ENCODE measurements at regions not wholly inside any gene's neighbourhood (a gene's known extent, or its start where the extent isn't known, plus 50 kb on each side); places are given as distances from the start of the nearest gene placed in this dataset.

DNA sequence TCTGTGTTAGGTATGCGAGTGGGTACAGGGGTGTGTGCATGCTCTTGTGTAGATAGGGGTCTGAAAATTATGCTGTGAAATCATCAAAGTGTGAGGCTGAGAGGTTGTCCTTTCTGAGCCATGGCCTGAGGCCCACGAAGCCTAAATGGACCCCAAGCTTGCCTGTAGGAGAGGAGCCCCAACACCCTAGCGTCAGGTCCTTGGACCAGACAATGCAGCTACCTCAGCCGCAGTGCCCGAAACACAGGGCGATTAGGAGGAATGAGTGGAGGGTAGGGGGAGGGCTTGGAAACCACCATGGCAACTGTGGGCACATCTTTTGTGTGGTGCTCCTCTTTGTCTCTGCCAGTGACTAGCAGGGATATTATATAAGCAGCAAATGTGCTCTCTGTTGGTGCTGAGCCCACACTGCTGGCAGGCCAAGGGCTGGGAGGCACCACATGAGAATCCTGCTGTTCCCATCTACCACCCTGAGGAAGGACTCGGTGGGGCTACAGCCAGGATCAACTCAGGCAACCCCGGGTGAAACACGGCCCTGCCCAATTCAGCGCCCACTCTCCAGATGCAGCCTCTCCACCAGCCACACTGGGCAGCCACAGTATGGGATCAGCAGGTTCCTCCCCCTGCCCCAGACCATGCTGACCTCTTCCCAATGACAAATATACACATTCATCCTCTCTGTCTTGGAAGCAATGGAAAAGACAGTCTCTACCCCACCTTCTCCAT lies 84.6 kb upstream of the FSTL4 start:
- Histone ChIP-seq H3K36me3 (ENCODE audit: insufficient read depth, low read length) (no peaks in the 10 kb centered on the region), H3K4me3 (ENCODE audit: low read length in 2 of 2) (no peak overlapping the region), H3K9me3 (ENCODE audit: control insufficient read depth in 1 of 2, low read length in 2 of 2) (no peaks in the 10 kb centered on the region), H3K4me1 (ENCODE audit: insufficient read depth, low read length) (no peaks in the 10 kb centered on the region), H3K27me3 (ENCODE audit: insufficient read depth, low read length) (no peaks in the 10 kb centered on the region), H3K27ac (ENCODE audit: low read depth, low read length) (no peak overlapping the region)
- Mint-ChIP-seq H3K27me3 (peaks cover 2 to 8% of the 10 kb centered on the region in 2 donors), H3K4me3 (no peak overlapping the region), H3K36me3 (no peaks in the 10 kb centered on the region), H3K27ac (no peak overlapping the region), H3K9me3 (peaks cover 0 to 2% (median 0%) of the 10 kb centered on the region in 8 donors), H3K4me1 (peaks cover 0 to 2% (median 0%) of the 10 kb centered on the region in 4 donors)
- ChIA-PET POLR2A (ENCODE audit: partially characterized antibody) (no interaction called here), CTCF (ENCODE audit: partially characterized antibody) (no interaction called here)
- intact Hi-C loops (cut with micrococcal nuclease), result no loop called here
- no peak for DNase-seq

DNA sequence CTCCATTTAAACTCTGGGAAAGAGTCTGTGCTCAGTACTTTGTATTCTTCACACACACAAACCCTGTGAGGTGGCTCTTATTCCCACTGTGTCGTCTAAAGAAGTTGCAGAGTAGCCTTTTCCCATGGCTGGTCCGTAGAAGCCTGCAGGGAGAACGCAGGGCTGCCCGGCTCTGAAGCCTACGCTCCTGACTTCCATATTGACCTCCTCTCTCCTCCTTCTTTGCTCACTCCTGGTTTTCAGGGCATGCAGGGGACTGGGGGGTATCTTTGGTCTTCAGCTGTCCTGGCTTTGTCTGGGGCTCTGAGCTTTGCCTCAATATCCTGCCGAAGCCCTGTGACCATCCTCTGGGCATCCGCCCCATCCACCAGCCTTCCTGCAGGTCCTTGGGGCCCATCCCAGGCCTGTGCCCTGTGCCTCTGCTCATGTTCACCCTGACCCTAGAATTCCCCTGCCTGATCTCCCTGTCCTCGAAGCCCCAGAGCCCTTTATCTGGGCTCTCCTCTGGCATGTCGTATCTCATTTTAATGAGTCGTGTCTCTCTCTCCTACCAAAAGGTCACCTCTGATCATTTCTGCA lies 83.8 kb upstream of the FSTL4 start:
- ChIA-PET CTCF (ENCODE audit: partially characterized antibody) (no interaction called here), POLR2A (ENCODE audit: partially characterized antibody) (no interaction called here)
- Histone ChIP-seq H3K4me3 (ENCODE audit: low read length in 2 of 2) (no peak overlapping the region), H3K27ac (ENCODE audit: low read depth, low read length) (no peak overlapping the region), H3K4me1 (ENCODE audit: insufficient read depth, low read length) (no peaks in the 10 kb centered on the region), H3K36me3 (ENCODE audit: insufficient read depth, low read length) (no peaks in the 10 kb centered on the region), H3K27me3 (ENCODE audit: insufficient read depth, low read length) (no peaks in the 10 kb centered on the region), H3K9me3 (ENCODE audit: control insufficient read depth in 1 of 2, low read length in 2 of 2) (no peaks in the 10 kb centered on the region)
- Mint-ChIP-seq H3K4me3 (no peak overlapping the region), H3K4me1 (peaks cover 0 to 2% (median 0%) of the 10 kb centered on the region in 4 donors), H3K27ac (peak overlapping the region in 1 of 7 donors; percentile 67), H3K27me3 (peaks cover 3 to 12% of the 10 kb centered on the region in 2 donors), H3K36me3 (no peaks in the 10 kb centered on the region), H3K9me3 (peaks cover 0 to 2% (median 0%) of the 10 kb centered on the region in 8 donors)
- no peak for DNase-seq
- intact Hi-C loops (cut with micrococcal nuclease), result no loop called here

DNA sequence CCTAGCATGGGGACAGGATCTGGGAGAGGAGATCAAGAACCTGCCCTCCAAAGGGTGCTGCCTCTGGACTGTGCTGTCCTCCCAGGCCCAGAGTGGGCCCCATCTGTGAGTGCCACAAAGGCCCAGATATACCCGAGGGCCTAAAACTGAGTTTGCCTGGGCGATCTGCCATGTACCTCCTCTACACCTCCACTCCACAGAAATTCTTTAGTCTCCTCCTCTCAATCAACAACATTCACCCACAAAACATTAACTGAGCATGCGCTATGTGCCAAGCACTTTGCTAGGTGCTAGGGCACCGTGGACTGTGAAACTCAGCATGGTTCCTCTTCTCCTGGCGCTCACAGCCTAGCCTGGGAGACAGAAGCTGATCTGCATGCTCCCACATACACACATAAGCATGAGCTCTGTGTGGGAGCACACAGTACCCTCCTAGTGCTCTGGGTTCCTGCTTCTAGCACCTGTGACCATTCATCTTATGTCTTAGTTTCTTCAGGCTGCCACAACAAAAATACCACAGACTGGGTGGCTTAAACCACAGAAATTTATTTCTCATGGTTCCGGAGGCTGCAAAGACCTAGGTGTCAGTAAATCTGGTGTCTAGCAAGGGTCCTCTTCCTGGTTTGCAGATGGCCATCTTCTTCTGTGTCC lies 82.0 kb upstream of the FSTL4 start:
- no peaks in the 10 kb centered on the region for H3K36me3 Mint-ChIP-seq
- H3K27me3 Mint-ChIP-seq, result peaks cover 6 to 21% of the 10 kb centered on the region in 2 donors
- ChIA-PET POLR2A (ENCODE audit: partially characterized antibody) (no interaction called here), CTCF (ENCODE audit: partially characterized antibody) (interaction anchor here (0.6 kb wide), 1 partner anchor 1128 kb away, joined by 3 read pairs; no protein-coding TSS in a partner anchor)
- no peak overlapping the region for H3K27ac Mint-ChIP-seq
- no peaks in the 10 kb centered on the region for H3K27me3 ChIP-seq (ENCODE audit: insufficient read depth, low read length)
- H3K4me3 ChIP-seq (ENCODE audit: low read length in 2 of 2), result no peak overlapping the region
- no peak overlapping the region for H3K4me3 Mint-ChIP-seq
- no peaks in the 10 kb centered on the region for H3K4me1 ChIP-seq (ENCODE audit: insufficient read depth, low read length)
- H3K27ac ChIP-seq (ENCODE audit: low read depth, low read length), result no peak overlapping the region
- no peaks in the 10 kb centered on the region for H3K36me3 ChIP-seq (ENCODE audit: insufficient read depth, low read length)
- H3K4me1 Mint-ChIP-seq, result peaks cover 0 to 2% (median 0%) of the 10 kb centered on the region in 4 donors
- intact Hi-C loops (cut with micrococcal nuclease), result no loop called here
- no peaks in the 10 kb centered on the region for H3K9me3 ChIP-seq (ENCODE audit: control insufficient read depth in 1 of 2, low read length in 2 of 2)
- no peak for DNase-seq
- H3K9me3 Mint-ChIP-seq, result no peaks in the 10 kb centered on the region

DNA sequence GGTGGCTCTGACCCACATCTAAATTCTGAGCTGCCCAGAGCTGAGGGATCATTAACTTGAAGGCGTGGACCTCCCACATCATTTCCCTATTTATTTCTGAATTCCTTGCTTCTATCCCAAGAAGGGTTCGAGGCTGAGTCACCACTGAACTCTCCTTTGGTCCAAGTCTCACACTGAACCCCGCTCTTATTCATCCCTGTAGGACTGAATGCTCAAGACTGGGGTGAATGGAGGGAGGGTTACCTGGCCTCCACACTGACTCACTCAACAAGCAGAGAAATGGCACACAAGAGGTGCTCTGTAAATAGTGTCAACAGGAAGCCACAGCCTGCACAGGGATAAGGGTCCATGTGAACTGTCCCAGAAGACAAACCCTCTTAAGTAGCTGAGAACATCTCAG lies 79.1 kb upstream of the FSTL4 start:
- peaks cover 0 to 2% (median 0%) of the 10 kb centered on the region in 4 donors for H3K4me1 Mint-ChIP-seq
- no peak for DNase-seq
- Histone ChIP-seq H3K36me3 (ENCODE audit: insufficient read depth, low read length) (no peaks in the 10 kb centered on the region), H3K27me3 (ENCODE audit: insufficient read depth, low read length) (no peaks in the 10 kb centered on the region), H3K9me3 (ENCODE audit: control insufficient read depth in 1 of 2, low read length in 2 of 2) (no peaks in the 10 kb centered on the region), H3K4me1 (ENCODE audit: insufficient read depth, low read length) (no peaks in the 10 kb centered on the region), H3K27ac (ENCODE audit: low read depth, low read length) (no peak overlapping the region), H3K4me3 (ENCODE audit: low read length in 2 of 2) (no peak overlapping the region)
- H3K27me3 Mint-ChIP-seq, result peaks cover 11 to 31% of the 10 kb centered on the region in 2 donors
- H3K36me3 Mint-ChIP-seq, result no peaks in the 10 kb centered on the region
- intact Hi-C loops (cut with micrococcal nuclease), result no loop called here
- ChIA-PET POLR2A (ENCODE audit: partially characterized antibody) (no interaction called here), CTCF (ENCODE audit: partially characterized antibody) (no interaction called here)
- no peak overlapping the region for H3K4me3 Mint-ChIP-seq
- H3K9me3 Mint-ChIP-seq, result no peaks in the 10 kb centered on the region
- no peak overlapping the region for H3K27ac Mint-ChIP-seq

DNA sequence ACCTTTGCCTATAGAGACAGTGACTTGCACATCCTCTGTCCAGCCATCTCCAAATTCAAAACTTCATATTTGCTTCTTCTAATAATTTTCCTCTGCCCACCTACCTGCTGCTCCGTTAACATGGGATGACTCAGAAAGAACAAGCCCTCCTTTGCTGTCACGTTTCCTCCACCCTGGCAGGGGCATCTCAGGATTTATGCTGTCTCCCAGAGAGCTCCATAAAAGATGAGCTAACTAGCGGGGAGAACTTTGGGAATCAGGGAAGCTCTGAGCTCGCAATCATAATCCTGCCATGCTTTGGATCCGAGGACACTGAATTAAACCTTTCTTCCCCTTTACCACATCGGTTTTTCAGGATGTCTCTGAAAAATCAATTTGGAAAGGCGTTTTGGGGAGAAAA lies 78.4 kb upstream of the FSTL4 start:
- ChIA-PET POLR2A (ENCODE audit: partially characterized antibody) (no interaction called here), CTCF (ENCODE audit: partially characterized antibody) (no interaction called here)
- Mint-ChIP-seq H3K4me1 (peaks cover 0 to 2% (median 0%) of the 10 kb centered on the region in 4 donors), H3K27ac (no peak overlapping the region), H3K9me3 (no peaks in the 10 kb centered on the region), H3K36me3 (no peaks in the 10 kb centered on the region), H3K4me3 (no peak overlapping the region), H3K27me3 (peaks cover 12 to 32% of the 10 kb centered on the region in 2 donors)
- Histone ChIP-seq H3K9me3 (ENCODE audit: control insufficient read depth in 1 of 2, low read length in 2 of 2) (no peaks in the 10 kb centered on the region), H3K27me3 (ENCODE audit: insufficient read depth, low read length) (no peaks in the 10 kb centered on the region), H3K36me3 (ENCODE audit: insufficient read depth, low read length) (no peaks in the 10 kb centered on the region), H3K4me1 (ENCODE audit: insufficient read depth, low read length) (no peaks in the 10 kb centered on the region), H3K4me3 (ENCODE audit: low read length in 2 of 2) (no peak overlapping the region), H3K27ac (ENCODE audit: low read depth, low read length) (no peak overlapping the region)
- no peak for DNase-seq
- intact Hi-C loops (cut with micrococcal nuclease), result no loop called here

DNA sequence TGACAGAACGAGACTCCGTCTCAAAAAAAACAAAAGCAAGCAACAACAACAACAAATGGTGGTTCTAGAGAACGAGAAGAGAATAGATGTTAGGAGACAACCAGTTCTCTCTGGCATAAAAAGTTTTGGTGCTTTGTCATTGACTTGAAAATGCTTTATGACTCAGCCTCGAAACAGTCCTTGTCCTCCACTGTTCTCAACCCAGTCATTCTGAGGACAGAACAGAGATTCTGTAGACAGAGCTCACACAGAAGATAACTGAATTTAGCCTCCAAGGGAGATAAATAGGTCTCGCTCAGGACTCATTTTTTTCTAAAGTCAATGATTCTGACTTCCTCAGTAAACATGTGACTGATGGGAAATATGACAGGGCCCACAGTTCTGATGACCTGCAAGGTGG lies 76.0 kb upstream of the FSTL4 start:
- H3K4me1 Mint-ChIP-seq, result no peaks in the 10 kb centered on the region
- H3K36me3 ChIP-seq (ENCODE audit: insufficient read depth, low read length), result no peaks in the 10 kb centered on the region
- no peak overlapping the region for H3K27ac ChIP-seq (ENCODE audit: low read depth, low read length)
- H3K4me3 Mint-ChIP-seq, result no peak overlapping the region
- POLR2A ChIA-PET (ENCODE audit: partially characterized antibody), result no interaction called here
- H3K9me3 Mint-ChIP-seq, result no peaks in the 10 kb centered on the region
- H3K9me3 ChIP-seq (ENCODE audit: control insufficient read depth in 1 of 2, low read length in 2 of 2), result no peaks in the 10 kb centered on the region
- CTCF ChIA-PET (ENCODE audit: partially characterized antibody), result no interaction called here
- H3K4me1 ChIP-seq (ENCODE audit: insufficient read depth, low read length), result no peaks in the 10 kb centered on the region
- H3K36me3 Mint-ChIP-seq, result no peaks in the 10 kb centered on the region
- no peak overlapping the region for H3K4me3 ChIP-seq (ENCODE audit: low read length in 2 of 2)
- DNase-seq, result no peak
- peaks cover 13 to 30% of the 10 kb centered on the region in 2 donors for H3K27me3 Mint-ChIP-seq
- intact Hi-C loops (cut with micrococcal nuclease), result no loop called here
- no peaks in the 10 kb centered on the region for H3K27me3 ChIP-seq (ENCODE audit: insufficient read depth, low read length)
- no peak overlapping the region for H3K27ac Mint-ChIP-seq

DNA sequence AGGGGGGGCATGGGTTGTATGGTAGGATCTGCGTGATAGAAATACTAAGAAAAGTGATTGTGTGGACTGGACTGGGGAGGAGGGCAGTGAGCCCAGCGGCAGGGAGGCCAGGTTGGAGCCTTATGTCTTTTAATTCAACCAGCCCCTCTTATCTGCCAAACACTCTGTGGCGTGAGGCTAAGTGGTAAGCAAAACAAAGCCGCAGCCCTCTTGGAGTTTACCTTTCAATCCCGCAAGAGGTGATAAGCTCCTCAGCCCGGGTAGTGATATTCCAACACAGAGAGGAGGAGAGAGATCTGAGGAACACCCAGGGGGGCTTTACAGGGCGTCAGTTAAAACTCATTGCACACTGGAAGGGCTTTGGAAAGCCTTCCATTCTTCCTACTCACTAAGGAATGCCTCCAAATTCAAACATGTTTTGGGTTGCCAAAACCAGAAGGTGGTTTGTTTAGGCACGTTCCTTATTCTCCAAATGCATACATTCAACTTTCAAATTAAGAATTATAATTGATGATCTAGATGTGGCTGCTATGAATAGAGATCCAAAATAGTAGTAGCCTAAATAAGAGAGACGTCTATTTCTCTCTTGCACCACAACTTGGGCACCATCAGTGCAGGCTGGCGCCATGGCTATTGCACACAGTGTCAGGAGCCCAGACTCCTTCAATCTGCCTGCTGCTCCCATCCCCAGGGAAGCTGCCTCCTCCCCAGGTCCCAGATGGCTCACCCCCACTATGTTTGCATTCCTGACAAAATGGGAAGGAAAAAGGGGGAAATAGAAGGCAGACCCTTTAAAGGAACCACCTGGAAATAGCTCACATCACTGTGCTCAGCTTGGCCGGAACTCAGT lies 75.1 kb upstream of the FSTL4 start:
- intact Hi-C loops (cut with micrococcal nuclease), result no loop called here
- no peak for DNase-seq
- Histone ChIP-seq H3K4me3 (ENCODE audit: low read length in 2 of 2) (no peak overlapping the region), H3K27ac (ENCODE audit: low read depth, low read length) (no peak overlapping the region), H3K9me3 (ENCODE audit: control insufficient read depth in 1 of 2, low read length in 2 of 2) (no peaks in the 10 kb centered on the region), H3K36me3 (ENCODE audit: insufficient read depth, low read length) (no peaks in the 10 kb centered on the region), H3K27me3 (ENCODE audit: insufficient read depth, low read length) (no peaks in the 10 kb centered on the region), H3K4me1 (ENCODE audit: insufficient read depth, low read length) (no peaks in the 10 kb centered on the region)
- no peaks in the 10 kb centered on the region for H3K4me1 Mint-ChIP-seq
- CTCF ChIA-PET (ENCODE audit: partially characterized antibody), result no interaction called here
- no peaks in the 10 kb centered on the region for H3K36me3 Mint-ChIP-seq
- no peak overlapping the region for H3K27ac Mint-ChIP-seq
- H3K4me3 Mint-ChIP-seq, result no peak overlapping the region
- H3K27me3 Mint-ChIP-seq, result peaks cover 13 to 27% of the 10 kb centered on the region in 2 donors
- no peaks in the 10 kb centered on the region for H3K9me3 Mint-ChIP-seq
- POLR2A ChIA-PET (ENCODE audit: partially characterized antibody), result no interaction called here
